ENCODE measurements at regions not wholly inside any gene's neighbourhood (a gene's known extent, or its start where the extent isn't known, plus 50 kb on each side); places are given as distances from the start of the nearest gene placed in this dataset.

- no peak for TF ChIP-seq CTCF (conservative IDR thresholded peaks at IDR 0.05; ENCODE audit: low read depth, low read length)
- no peak for TF ChIP-seq EZH2 (IDR thresholded peaks at IDR 0.05; ENCODE audit: borderline replicate concordance, low read depth, low read length, poor library complexity, severe bottlenecking)
These were observed 159.9 kb downstream of the MZT1 start for GRCh38 chr13:72567566-72567965.
